GM12864 (cell line): ENCODE measurements at regions not wholly inside any gene's neighbourhood (a gene's known extent, or its start where the extent isn't known, plus 50 kb on each side); places are given as distances from the start of the nearest gene placed in this dataset.

Source experiments
- DNase-seq: peaks from one replicate; pipeline ENCODE4 v3.0.0-alpha.2; 2011; ENCODE audit warnings: low read depth
- H3K4me3 ChIP-seq: 2 replicates; pipeline ENCODE4 v1.5.1; 2011; ENCODE audit warnings: mild to moderate bottlenecking, low read depth, low read length, control low read depth
- CTCF ChIP-seq: IDR thresholded peaks from 2 replicates; pipeline ENCODE4 v1.5.1; 2011; ENCODE audit warnings: low read depth, mild to moderate bottlenecking, moderate library complexity, low read length, control low read depth, inconsistent platforms; ENCODE audit errors: missing control alignments

- no peak for TF ChIP-seq CTCF
- H3K4me3 ChIP-seq, result no peak overlapping the region
- no peak for DNase-seq
Observed at GRCh38 chr5:61744690-61745619, 412.9 kb downstream of the ZSWIM6 start.

- no peak for TF ChIP-seq CTCF
Observed at GRCh38 chr5:61746831-61747575, 414.9 kb downstream of the ZSWIM6 start.

GRCh38 chr5:61748121-61748520 lies 416.1 kb downstream of the ZSWIM6 start:
- DNase-seq, result no peak
- no peak for TF ChIP-seq CTCF
- no peak overlapping the region for H3K4me3 ChIP-seq

More at GRCh38 chr5:61746831-61747575, 414.9 kb downstream of the ZSWIM6 start:
- no peak overlapping the region for H3K4me3 ChIP-seq
- no peak for DNase-seq

- TF ChIP-seq CTCF, result no peak
- DNase-seq, result no peak
- no peak overlapping the region for H3K4me3 ChIP-seq
Observed at GRCh38 chr5:61748651-61749050, 416.6 kb downstream of the ZSWIM6 start.

GRCh38 chr5:61752588-61752987 lies 420.5 kb downstream of the ZSWIM6 start:
- no peak for TF ChIP-seq CTCF
- no peak overlapping the region for H3K4me3 ChIP-seq
- no peak for DNase-seq

GRCh38 chr5:61754792-61755191 lies 422.7 kb downstream of the ZSWIM6 start:
- DNase-seq, result no peak
- no peak for TF ChIP-seq CTCF
- H3K4me3 ChIP-seq, result no peak overlapping the region
